HepG2 (cell line): ENCODE measurements at regions not wholly inside any gene's neighbourhood (a gene's known extent, or its start where the extent isn't known, plus 50 kb on each side); places are given as distances from the start of the nearest gene placed in this dataset.

Experiments
- CCDC6 ChIP-seq: sonication (generic); formaldehyde crosslinking; IDR thresholded peaks from 2 replicates; pipeline ENCODE4 v1.8.1; 2022; ENCODE audit warnings: mild to moderate bottlenecking, missing genetic modification reagents, moderate library complexity
- GATA4 ChIP-seq: sonication (generic); IDR thresholded peaks from 2 replicates; pipeline ENCODE4 v1.6.1; 2016; ENCODE audit warnings: antibody characterized with exemption, low read depth, borderline replicate concordance
- KLF11 ChIP-seq: IDR thresholded peaks from 2 replicates; pipeline ENCODE4 v1.6.1; 2016; ENCODE audit warnings: missing compliant biosample characterization
- KLF13 ChIP-seq: sonication (generic); formaldehyde crosslinking; IDR thresholded peaks from 2 replicates; pipeline ENCODE4 v1.4.0; 2020; ENCODE audit warnings: mild to moderate bottlenecking, missing genetic modification reagents
- MTA1 ChIP-seq: sonication (generic); formaldehyde crosslinking; IDR thresholded peaks from 2 replicates; pipeline ENCODE4 v1.4.0; 2020; ENCODE audit warnings: missing genetic modification reagents, mild to moderate bottlenecking, borderline replicate concordance
- PPARG ChIP-seq: conservative IDR thresholded peaks from 2 replicates; pipeline ENCODE4 v1.6.1; 2016; ENCODE audit warnings: missing biosample characterization, missing genetic modification reagents
- REL ChIP-seq: sonication (generic); formaldehyde crosslinking; conservative IDR thresholded peaks from 2 replicates; pipeline ENCODE4 v1.8.0; 2022; ENCODE audit warnings: mild to moderate bottlenecking, missing genetic modification reagents, moderate library complexity
- SNAPC2 ChIP-seq: sonication (generic); formaldehyde crosslinking; IDR thresholded peaks from 2 replicates; pipeline ENCODE4 v1.8.1; 2022; ENCODE audit warnings: mild to moderate bottlenecking, missing genetic modification reagents
- TAF15 ChIP-seq: fragments of 200-400 bp; formaldehyde crosslinking; IDR thresholded peaks from one replicate; pipeline ENCODE4 v1.6.1; 2018; ENCODE audit warnings: mild to moderate bottlenecking, low read depth, low read length; ENCODE audit not compliant: poor library complexity, severe bottlenecking
- ZNF263 ChIP-seq: sonication (generic); formaldehyde crosslinking; IDR thresholded peaks from 2 replicates; pipeline ENCODE4 v1.4.0; 2020; ENCODE audit warnings: missing genetic modification reagents
- ZNF264 ChIP-seq: sonication (generic); formaldehyde crosslinking; IDR thresholded peaks from 2 replicates; pipeline ENCODE4 v1.4.0; 2020; ENCODE audit warnings: missing genetic modification reagents
- ZNF274 ChIP-seq: sonication (generic); formaldehyde crosslinking; IDR thresholded peaks from 2 replicates; pipeline ENCODE4 v1.5.1; 2020; ENCODE audit warnings: mild to moderate bottlenecking, missing genetic modification reagents
- ZSCAN22 ChIP-seq: sonication (generic); formaldehyde crosslinking; IDR thresholded peaks from 2 replicates; pipeline ENCODE4 v1.4.0; 2020; ENCODE audit warnings: mild to moderate bottlenecking, missing genetic modification reagents
- TF ChIP-seq, protein P1 (sequence below): sonication (generic); formaldehyde crosslinking; IDR thresholded peaks from 2 replicates; pipeline ENCODE4 v1.4.0; 2020; ENCODE audit warnings: missing genetic modification reagents, borderline replicate concordance
- TF ChIP-seq, protein P2 (sequence below): sonication (generic); formaldehyde crosslinking; IDR thresholded peaks from 2 replicates; pipeline ENCODE4 v1.4.0; 2020; ENCODE audit warnings: missing genetic modification reagents
- TF ChIP-seq, protein P3 (sequence below): sonication (generic); formaldehyde crosslinking; IDR thresholded peaks from 2 replicates; pipeline ENCODE4 v1.4.0; 2020; ENCODE audit warnings: low read depth, mild to moderate bottlenecking, missing genetic modification reagents
- TF ChIP-seq, protein P4 (sequence below): IDR thresholded peaks from 2 replicates; pipeline ENCODE4 v1.6.1; 2012; ENCODE audit warnings: inconsistent platforms

DNA sequence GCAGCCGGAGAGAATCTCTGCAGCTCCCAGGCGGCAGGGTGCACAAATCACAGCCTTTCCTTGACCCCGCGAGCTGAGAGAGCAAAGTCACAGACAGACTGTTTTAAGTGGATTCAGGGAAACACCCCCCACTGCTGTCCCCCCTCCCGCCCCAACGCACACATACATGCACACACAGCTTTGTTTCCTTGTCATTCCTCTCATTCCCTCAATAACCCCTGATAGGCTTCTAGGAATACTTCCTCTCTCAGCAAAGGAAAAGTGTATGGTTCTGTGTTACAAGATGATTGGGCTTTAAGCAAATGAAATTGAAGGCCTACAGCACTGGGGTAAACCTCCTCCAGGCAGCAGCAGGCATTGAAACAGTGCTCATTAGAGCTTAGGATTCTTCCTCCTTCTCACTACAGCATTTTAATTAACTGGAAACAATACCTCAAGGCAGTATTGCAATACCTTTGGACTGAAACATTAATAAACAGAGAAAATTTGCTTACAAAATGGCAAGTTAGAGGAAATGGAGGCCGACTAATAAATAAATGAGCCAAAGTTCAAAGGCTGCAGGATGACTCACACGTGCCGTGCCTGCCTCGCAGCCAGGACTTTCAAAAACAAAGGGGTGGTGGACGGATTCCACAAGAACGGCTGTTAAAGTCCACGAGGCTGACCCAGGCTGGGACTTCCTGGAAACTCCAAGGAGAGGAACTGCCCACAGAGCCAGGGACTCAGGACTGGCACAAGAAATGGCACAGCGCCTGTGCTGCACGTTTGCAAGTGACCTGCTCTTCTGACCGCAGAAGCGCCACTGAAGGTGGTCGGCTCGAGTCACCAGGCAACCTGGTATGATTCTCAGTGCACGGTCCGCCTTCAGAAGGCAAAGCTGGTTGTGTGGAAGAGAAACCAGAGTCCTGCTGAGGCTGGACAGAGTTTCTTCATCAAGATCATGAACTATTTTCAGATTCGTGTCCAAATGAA, 236.2 kb downstream of the SYK start (continued):
- TF ChIP-seq, protein P1, sequence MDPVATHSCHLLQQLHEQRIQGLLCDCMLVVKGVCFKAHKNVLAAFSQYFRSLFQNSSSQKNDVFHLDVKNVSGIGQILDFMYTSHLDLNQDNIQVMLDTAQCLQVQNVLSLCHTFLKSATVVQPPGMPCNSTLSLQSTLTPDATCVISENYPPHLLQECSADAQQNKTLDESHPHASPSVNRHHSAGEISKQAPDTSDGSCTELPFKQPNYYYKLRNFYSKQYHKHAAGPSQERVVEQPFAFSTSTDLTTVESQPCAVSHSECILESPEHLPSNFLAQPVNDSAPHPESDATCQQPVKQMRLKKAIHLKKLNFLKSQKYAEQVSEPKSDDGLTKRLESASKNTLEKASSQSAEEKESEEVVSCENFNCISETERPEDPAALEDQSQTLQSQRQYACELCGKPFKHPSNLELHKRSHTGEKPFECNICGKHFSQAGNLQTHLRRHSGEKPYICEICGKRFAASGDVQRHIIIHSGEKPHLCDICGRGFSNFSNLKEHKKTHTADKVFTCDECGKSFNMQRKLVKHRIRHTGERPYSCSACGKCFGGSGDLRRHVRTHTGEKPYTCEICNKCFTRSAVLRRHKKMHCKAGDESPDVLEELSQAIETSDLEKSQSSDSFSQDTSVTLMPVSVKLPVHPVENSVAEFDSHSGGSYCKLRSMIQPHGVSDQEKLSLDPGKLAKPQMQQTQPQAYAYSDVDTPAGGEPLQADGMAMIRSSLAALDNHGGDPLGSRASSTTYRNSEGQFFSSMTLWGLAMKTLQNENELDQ = no peak
- TF ChIP-seq KLF13 (CRISPR knock-in tag) (no peak), PPARG (CRISPR knock-in tag) (peak; percentile 91), ZNF264 (CRISPR knock-in tag) (peak; percentile 80), TAF15 (no peak), KLF11 (CRISPR knock-in tag) (0 out of 2 replicates have a peak, but pooled peaks have one; percentile 66), MTA1 (peak; percentile 74), ZNF274 (no peak), GATA4 (no peak), CCDC6 (CRISPR knock-in tag) (peak; percentile 4), REL (CRISPR knock-in tag) (no peak), ZNF263 (CRISPR knock-in tag) (0 out of 2 replicates have a peak, but pooled peaks have one; percentile 49), SNAPC2 (CRISPR knock-in tag) (no peak), ZSCAN22 (CRISPR knock-in tag) (0 out of 2 replicates have a peak, but pooled peaks have one; percentile 8)
- TF ChIP-seq, protein P2, sequence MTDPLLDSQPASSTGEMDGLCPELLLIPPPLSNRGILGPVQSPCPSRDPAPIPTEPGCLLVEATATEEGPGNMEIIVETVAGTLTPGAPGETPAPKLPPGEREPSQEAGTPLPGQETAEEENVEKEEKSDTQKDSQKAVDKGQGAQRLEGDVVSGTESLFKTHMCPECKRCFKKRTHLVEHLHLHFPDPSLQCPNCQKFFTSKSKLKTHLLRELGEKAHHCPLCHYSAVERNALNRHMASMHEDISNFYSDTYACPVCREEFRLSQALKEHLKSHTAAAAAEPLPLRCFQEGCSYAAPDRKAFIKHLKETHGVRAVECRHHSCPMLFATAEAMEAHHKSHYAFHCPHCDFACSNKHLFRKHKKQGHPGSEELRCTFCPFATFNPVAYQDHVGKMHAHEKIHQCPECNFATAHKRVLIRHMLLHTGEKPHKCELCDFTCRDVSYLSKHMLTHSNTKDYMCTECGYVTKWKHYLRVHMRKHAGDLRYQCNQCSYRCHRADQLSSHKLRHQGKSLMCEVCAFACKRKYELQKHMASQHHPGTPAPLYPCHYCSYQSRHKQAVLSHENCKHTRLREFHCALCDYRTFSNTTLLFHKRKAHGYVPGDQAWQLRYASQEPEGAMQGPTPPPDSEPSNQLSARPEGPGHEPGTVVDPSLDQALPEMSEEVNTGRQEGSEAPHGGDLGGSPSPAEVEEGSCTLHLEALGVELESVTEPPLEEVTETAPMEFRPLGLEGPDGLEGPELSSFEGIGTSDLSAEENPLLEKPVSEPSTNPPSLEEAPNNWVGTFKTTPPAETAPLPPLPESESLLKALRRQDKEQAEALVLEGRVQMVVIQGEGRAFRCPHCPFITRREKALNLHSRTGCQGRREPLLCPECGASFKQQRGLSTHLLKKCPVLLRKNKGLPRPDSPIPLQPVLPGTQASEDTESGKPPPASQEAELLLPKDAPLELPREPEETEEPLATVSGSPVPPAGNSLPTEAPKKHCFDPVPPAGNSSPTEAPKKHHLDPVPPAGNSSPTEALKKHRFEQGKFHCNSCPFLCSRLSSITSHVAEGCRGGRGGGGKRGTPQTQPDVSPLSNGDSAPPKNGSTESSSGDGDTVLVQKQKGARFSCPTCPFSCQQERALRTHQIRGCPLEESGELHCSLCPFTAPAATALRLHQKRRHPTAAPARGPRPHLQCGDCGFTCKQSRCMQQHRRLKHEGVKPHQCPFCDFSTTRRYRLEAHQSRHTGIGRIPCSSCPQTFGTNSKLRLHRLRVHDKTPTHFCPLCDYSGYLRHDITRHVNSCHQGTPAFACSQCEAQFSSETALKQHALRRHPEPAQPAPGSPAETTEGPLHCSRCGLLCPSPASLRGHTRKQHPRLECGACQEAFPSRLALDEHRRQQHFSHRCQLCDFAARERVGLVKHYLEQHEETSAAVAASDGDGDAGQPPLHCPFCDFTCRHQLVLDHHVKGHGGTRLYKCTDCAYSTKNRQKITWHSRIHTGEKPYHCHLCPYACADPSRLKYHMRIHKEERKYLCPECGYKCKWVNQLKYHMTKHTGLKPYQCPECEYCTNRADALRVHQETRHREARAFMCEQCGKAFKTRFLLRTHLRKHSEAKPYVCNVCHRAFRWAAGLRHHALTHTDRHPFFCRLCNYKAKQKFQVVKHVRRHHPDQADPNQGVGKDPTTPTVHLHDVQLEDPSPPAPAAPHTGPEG (CRISPR knock-in tag) = peak; percentile 77; the same call in 1 of the 2 replicates
- TF ChIP-seq, protein P3, sequence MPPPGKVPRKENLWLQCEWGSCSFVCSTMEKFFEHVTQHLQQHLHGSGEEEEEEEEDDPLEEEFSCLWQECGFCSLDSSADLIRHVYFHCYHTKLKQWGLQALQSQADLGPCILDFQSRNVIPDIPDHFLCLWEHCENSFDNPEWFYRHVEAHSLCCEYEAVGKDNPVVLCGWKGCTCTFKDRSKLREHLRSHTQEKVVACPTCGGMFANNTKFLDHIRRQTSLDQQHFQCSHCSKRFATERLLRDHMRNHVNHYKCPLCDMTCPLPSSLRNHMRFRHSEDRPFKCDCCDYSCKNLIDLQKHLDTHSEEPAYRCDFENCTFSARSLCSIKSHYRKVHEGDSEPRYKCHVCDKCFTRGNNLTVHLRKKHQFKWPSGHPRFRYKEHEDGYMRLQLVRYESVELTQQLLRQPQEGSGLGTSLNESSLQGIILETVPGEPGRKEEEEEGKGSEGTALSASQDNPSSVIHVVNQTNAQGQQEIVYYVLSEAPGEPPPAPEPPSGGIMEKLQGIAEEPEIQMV (CRISPR knock-in tag) = 0 out of 2 replicates have a peak, but pooled peaks have one; percentile 47
- TF ChIP-seq, protein P4, sequence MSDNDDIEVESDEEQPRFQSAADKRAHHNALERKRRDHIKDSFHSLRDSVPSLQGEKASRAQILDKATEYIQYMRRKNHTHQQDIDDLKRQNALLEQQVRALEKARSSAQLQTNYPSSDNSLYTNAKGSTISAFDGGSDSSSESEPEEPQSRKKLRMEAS = peak; percentile 88
